COLO829 (cell line): ENCODE measurements at regions not wholly inside any gene's neighbourhood (a gene's known extent, or its start where the extent isn't known, plus 50 kb on each side); places are given as distances from the start of the nearest gene placed in this dataset.
A peak's percentile ranks its signal among the peaks of the same experiment; 100 is the strongest.

ENCODE experiments used
- DNase-seq: peaks from one replicate; pipeline ENCODE4 v3.0.0; 2012; ENCODE audit warnings: low spot score

DNA sequence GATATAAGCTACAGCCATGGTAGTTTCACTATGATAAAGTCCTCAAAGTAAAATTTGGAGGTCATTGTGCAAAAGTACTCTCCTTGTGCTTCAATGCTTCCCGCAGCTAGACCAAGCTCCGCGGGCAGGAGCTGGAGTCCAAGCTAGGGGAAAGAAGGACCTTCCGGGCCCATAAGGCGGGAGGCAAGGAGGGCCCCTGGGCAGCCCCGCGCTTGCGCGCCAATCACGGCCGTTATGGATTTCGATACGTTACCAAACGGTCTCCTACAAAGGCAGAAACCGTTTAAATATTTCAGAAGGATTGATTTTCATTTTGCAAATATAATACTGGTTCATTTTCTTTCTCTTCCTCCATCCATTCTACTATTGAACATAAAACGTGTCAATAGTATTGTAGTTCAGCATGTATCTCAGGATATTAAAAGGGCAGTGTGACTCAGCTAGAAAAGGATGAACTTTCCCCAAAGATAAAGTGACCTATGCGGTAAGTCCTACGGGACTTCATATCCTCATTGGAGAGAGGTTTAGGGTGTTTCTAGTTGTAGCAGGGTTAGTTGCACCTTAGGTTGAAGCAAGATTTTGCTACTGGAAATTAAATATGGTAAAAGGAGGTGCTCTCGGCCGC, 128.0 kb downstream of the KIF20B start:
- no peak for DNase-seq

DNA sequence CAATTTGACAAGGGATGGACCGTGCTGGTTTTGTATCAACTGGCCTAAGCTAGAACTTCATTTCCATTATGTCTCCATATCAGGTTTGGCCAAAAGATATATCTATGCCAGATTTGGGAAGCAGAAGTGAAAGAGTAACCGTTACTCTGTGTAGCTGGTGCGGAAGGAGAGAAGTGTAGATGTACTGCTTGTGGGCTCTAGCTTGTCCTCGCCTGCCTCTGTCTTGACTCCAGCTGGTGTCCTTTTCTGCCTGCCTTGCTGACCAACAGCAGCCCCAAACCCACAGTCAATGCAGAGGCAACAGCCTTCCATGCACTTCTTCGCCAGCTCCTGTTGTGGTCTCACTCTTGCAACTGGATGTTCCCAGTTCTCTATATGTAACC, 128.5 kb downstream of the KIF20B start:
- no peak for DNase-seq

DNA sequence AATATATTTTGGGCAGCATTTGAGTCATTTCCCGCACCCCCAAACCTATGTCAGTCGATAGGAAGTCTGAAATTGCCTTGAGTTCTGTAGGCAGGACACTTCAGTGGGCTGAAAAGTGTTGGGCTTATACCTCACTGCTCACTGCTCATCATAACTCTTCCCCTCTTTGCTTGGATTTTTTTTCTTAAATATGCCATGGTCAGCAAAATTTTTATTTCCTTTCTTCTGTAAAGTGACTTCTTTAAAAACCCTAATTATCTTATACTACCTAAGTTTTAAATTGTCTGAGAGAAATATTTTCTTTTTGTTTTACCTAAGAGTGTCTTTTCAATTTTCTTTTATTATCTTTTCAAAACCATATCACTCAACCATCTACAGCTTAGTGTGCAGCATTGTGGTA, 129.2 kb downstream of the KIF20B start:
- no peak for DNase-seq

DNA sequence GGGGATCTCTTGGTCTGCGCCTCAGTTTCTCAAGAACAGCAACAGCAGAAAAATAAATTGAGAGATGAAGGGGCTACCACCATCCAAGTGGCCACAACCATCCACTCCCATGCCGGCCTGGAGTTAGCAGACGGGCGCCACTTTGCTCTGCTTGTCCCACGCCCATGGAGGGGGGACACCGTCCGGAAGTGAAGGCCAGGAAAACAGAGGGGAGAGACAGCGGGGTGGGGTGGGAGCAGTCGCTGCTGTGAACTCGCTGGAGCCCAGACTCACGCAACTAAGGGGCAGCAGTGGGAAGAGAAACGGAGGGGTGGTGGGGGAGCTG, 135.4 kb downstream of the KIF20B start:
- no peak for DNase-seq

DNA sequence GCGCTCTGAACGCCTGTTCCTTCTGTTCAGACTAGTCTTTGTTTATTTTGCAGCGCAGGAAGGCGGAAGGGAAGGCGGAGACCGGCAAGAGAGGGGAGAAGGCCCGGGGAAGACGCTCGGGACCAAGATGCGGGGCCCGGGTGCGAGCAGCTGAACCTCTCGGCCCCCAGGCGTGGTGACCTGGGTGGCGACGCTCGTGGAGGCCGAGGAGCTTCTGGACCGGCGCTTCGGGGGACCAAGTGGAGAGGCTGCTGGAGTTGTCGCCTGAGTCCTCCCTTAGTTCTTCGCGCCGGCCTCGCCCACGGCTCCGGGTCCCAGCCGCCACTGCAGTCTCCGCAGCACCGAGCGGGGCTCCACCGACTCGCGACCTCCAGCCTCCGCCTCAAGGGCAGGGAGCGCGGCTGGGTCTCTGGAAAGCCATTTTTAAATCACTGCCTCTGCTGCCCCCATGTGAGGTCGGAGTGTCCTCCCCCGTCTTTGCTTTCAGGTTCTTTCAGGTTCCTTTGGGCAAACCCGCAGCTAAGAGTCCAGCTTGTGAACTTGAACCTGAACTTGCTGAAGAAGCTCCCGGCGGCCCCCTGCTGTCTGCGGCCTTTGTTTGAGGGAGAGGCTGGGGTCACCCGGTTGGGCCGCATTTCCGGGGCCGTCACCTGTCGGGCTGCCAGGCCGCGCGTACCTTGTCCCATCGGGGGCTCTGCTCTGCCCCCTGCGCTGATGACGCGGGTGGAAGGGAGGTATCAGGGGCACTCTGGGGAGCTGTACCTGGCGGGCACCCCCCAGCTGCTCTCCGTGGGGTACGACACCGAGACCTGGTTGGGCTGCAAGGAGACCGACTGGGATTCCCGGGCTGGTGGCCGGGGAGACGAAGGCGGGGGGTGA, 136.0 kb downstream of the KIF20B start:
- no peak for DNase-seq

DNA sequence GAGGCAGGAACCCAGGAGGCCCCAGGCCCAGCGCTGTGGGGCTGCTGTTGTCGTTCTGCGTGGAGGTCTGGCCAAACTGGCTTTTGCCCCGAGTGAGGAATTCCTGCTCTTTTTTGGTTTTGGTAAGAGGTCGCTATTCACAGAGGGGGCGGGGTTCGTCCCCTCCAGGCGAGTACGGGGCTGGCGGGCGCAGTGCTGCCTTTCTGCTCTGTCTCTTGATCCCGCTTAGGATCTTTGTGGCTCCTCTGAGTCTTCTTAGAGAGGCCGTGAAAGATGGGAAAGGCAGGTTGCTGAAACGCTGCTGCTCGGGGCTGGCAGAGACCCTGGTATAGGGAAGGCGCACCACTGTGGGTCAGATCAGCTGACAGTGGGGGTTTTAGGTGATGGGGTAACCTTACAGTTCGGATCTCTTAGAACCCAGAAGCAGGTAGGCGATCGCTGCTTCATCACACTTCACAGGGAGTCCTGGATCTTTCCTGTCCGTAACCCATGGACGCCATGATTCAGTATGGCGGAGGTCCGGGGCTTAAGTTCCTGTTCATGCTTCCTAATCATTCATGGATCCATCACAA, 136.7 kb downstream of the KIF20B start:
- DNase-seq, result no peak

DNA sequence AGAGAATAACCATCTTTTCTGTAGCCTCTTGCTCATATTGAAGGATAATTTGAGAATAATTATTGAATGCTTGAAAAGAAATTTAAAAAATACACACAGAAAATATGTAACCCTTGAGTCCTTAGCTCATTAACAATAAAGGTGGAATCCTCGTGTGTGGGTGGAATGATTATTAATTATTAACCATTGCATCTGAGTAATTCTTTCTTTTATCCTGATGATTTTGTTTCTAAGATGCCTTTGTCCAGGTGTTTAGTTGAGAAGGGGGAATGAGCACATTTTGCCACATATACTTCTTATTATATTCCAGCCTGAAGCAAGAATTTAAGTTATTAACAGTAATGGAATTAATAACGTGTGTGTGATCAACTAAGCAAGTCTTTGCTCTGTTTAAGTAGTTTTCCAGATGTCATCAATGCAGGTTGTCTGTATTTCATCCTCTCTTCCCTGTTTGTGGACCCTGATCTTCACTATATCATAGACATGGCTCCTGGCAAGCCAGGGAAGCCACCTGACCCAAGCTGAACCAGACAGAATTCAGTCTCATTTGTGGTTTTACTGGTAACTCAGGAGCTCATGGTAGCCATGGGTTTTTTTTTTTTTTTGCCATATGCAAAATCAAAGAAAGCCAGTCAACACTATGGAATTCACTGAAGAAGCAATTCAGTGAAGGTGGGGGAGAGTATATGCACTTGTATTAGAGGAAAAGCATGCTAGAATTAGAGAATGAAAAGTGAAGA, 144.3 kb downstream of the KIF20B start:
- no peak for DNase-seq

DNA sequence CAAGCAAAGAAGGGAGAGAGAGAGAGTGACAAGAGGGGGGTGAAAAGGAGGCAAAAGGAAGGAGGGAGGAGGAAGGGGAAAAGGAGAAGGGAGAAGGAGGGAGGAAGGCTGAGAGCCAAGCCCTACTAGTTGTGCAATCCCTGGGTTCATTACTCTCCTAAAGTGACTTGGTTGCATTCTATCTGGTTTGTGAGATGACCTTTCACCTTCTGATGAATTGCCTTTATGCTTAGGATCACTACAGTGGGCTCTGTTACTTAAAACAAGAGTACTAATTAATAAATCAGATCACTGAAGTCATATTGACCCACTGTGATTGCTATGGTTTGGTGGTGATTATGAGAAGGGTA, 144.9 kb downstream of the KIF20B start:
- no peak for DNase-seq

DNA sequence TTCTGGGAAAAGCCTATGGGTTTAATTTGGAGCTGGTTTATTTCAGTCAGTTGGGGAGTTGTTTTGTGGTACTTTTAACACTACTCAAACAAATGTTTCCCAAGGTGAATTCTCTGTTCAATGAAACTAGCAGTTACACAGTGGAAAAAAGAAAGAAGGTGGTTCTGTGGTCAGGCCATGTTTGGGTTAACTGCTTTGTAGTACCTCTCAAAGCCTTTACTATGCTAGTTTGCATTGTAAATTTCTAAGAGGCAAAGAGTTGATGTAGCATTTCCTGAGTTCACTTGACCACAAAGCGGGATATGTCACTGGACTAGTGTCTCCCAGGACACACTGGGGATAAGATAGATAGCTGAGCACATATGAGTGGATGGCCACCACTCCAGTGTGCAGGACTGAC, 145.4 kb downstream of the KIF20B start:
- DNase-seq, result no peak

DNA sequence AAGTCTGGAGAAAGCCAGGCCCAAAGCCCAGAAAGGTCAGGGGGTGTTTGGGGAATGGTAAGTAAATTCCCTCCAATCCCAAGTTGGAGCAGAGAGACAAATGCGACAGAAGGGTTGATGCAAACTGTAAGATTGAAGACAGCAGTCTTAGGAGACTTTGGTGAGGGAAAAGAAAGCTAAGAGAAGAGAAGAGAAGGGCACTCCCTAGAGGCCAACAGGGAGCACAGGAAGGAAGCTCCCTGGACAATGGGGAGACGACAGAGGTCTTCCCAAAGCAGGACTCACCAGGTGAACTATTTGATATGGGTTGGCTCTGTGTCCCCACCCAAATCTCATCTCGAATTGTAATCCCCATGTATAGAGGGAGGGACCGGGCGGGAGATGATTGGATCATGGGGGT, 151.5 kb downstream of the KIF20B start:
- DNase-seq, result no peak

DNA sequence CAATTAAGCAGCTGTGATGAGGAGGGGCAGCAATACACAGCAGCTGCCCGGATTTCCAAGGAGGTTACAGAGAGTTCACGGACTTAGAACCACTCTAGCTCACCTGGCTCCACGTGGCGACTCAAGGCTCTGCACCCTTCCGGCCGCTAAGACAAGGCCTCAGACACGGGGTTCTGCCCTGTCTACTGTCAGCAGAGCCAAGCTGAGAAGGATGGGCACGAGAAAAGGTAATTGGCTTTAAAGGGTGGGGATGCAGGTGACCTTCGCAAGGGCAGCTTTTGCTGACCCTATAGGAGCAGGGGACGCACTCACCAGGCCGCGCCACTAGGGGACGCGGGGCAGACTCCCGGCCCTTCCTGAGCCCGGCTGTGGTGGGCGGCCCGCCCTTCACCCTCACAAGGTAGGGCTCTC, 152.4 kb downstream of the KIF20B start:
- DNase-seq, result no peak

DNA sequence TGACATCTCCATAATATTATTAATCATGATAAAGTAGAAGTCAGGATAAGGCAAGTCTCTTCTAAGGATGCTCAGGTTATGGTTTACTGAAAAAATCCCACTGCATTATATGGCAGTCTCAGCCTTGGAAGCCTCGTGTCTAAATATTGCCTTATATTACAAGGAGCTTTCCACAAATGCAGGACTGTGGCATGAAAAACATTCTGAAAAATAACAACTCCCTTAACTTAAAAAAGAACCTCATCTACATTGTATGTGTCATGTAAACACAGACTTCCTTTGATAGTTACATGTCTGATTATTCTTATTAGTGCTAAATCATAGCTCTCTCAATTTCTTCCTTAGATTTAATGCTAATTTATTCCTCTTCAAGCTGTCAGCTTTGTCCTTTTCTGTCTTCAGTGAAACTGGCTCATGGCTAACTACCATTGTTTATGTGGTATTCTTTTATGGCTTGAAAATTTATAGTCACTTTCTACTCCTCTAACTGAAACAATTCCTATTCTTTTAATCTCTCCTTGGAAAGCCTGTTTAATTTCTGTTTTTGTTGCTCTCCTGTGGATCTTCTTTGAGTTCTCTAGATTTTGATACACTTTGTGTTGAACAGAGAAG, 156.1 kb downstream of the KIF20B start:
- DNase-seq, result no peak

DNA sequence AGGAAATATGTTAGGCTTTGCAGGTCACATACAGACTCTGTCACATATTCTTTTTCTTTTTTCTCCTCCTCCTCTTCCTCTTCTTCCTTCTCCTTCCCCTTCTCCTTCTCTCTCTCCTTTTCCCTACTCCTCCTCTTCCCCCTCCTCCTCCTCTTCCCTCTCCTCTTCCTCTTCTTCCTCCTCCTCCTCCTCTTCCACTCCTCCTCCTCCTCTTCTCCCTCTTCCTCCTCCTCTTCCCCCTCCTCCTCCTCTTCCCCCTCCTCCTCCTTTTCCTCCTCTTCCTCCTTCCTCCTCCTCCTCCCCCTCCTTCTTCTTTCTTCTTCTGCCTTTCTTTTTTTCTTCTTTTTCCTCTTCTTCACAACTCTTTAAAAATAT, 159.8 kb downstream of the KIF20B start:
- no peak for DNase-seq

DNA sequence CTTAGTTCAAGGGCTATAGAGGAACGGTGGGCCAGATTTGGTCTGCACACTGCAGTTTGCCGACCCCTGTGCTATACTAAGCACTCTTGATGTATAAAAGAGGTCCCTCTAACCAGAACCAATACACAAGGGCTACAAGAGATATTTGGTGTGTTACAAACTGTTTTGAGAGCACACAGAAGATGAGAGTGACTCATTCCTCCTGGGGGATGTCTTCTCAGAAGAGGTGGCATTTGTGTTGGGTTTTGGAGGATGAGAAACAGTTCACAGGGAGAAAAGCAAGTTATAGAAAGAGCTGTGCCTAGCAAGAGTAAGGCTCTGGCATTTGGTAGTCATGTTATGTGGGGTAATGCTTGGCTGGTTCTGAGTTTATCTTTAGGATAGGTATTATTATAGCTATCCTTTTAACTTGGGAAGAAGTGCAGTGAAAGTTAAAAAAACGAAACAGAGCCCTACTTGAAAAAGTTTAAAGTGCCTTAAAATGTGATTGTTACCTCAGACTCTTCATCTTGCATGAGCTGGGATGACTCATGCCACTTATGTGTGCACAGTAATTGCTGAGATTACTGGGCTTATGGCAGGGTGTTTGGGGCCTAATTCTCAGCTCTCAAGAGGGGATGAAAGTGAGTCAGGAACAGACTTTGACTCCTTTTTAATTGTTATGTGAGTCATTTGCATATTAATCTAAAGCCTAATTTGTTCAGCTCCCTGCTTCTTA, 160.4 kb downstream of the KIF20B start:
- peak; percentile 23 for DNase-seq

DNA sequence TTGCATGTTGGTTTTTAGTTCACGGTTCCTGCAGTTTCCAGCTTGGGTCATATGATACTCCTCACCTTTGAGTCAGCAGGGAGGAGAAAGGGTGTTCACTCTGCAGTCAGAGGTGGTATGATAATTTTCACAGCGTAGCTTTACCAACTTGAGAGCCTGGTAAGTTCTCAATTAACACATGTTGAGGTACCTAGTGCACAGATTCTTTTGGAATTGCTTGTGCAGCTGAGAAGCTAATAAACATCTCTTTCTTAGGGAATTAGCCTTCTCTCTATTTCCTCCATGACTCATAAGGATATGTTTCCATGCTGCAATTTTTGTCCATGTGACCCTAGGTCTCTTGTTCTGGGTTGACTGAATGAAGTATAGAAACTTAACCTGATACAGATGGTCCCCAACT, 166.6 kb downstream of the KIF20B start:
- peak; percentile 15 for DNase-seq

DNA sequence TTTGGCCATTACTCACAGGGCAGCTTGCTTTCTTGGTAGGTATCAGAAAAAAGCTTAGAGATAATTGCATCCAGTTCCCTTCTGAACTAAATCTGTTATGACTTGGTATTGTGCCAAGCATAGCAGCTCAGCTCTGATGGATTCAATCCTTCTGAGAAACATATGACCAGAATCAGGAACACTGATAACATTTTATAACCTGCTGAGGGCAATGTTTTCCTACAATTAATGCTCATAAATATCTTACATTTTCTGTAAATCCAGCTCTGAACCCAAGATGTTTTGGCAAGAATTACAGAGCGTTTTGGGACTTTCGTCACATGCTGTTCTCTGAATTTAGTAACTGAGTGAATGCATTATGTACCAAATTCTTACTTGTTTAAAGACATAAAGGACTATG, 167.8 kb downstream of the KIF20B start:
- DNase-seq, result peak; percentile 11

DNA sequence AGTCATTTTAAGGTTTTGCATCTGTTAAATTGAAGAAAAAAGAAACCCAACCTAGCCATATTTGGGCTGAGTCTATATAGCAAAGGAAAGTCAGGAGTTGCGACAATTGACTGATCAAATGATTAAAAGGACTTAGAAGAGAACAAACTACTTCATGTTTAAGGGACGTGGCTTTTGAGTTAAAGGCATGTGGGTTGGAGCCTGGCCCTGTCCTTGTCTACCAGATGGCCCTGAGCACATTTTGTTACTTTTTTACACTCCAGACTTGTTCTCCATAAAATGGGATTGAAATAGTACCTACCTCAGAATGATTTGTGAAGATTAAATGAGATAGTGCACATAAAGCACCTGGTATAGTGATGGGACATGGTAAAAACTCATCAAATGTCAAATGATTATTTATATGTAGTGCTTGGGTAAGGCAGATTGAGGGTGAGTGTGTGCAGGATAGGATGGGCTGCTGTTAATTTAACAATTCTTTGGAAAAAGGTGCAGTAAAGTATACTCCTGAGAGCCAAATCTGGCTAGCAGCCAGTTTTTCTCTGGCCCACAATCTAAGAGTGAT, 168.3 kb downstream of the KIF20B start:
- no peak for DNase-seq

DNA sequence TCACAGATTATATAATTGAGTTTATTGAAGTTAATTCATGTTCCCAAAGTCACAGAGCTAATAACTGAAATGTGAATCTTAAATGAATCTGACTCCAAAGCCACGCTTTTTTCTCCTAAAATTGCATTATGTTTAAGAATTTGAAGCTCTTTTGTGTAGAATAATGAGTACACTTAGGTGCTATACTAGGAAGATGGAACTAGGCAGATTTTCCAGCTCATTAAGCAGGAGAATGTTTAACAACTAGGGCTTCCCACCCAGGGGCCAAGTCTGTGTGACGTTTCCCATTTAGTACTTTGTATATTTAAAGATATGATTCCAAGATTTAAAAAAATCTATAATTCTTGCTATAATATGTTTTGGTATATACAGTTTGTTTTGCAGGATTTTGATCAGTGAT, 169.5 kb downstream of the KIF20B start:
- DNase-seq, result no peak

DNA sequence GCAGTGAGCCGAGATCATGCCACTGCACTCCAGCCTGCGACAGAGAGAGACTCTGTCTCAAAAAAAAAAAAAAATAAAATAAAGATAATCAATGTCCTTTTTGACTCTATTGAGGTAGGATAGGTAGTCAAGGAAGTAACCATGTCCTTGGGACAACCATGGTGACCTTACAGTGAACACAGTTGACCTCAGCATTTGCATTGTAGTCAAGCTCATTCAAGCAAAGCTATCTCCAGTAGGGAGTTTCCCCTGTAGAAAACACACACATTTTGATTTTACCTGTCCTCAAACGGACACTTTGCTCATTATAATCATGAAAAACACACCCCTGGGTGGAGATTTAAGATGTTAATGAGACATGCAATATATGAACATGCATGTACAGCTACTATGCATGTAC, 171.7 kb downstream of the KIF20B start:
- DNase-seq, result no peak

DNA sequence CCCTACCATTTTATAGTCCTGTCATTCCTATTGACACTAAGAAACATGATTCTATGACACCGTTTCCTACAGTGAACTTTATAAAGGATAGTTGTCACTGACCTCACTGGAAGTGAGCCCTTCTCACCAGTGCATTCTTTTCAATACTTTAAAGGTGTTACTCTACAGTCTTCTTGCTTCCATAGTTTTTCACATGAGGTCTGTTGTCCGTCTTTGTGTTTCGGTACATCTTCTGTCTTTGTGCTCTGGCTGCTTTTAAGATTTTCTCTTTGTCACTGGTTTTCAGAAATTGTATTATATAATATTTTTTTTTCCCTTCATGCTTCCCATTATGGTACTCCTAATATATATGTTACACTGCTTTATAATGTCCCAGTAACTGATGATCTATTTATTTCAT, 174.2 kb downstream of the KIF20B start:
- no peak for DNase-seq

DNA sequence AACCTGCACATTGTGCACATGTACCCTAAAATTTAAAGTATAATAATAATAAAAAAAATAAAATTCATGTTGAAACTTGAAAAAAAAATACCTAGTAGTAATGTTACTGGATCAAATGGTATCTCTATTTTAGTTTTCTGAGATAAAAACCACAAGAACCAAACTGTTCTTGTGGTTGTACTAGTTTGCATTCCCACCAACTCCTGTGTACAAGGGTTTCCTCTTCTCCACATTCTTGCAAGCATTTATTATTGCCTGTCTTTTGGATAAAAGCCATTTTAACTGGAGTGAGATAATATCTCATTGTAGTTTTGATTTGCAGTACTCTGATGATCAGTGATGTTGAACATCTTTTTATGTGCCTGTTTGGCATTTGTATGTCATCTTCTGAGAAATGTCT, 177.7 kb downstream of the KIF20B start:
- DNase-seq, result no peak

DNA sequence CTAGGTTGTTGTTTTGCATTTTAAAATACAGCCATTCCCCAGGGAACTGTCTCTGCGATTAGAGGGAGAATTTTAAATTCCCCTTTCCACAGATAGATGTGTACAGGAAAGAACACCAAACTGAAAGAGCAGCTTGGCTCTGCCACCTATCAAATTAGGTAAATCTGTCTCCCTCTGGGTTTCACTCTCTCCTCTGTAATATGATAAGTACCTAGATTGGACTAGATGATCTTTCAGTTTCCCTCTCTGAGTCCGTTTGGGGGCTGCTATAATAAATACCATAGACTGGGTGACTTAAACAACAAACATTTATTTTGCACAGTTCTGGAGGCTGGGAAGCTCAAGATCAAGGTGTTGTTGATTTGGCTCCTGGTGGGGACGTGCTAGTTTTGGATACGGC, 186.0 kb downstream of the KIF20B start:
- no peak for DNase-seq
